HG02884 (cell line): ENCODE measurements at regions not wholly inside any gene's neighbourhood (a gene's known extent, or its start where the extent isn't known, plus 50 kb on each side); places are given as distances from the start of the nearest gene placed in this dataset.
"Not testable (repeated sequence)": the region's sequence is repeated elsewhere in the genome, so short reads cannot be mapped to it uniquely, and the experiment has no call there.

Experiments
- ATAC-seq: cut with Tn5 transposase; IDR thresholded peaks from one replicate; pipeline ENCODE4 v1.9.1; 2021; ENCODE audit warnings: mild to moderate bottlenecking, moderate library complexity; ENCODE audit not compliant: unreplicated experiment

GRCh38 chr5:53265043-53265442 lies 155.5 kb upstream of the MOCS2 start:
- ATAC-seq, result no peak

- not testable (repeated sequence) for ATAC-seq
Observed at GRCh38 chr5:53268241-53268640, 158.7 kb upstream of the MOCS2 start.

- ATAC-seq, result no peak
Observed at GRCh38 chr5:53275666-53276065, 166.1 kb upstream of the MOCS2 start.

- no peak for ATAC-seq
Observed at GRCh38 chr5:53276825-53277224, 167.3 kb upstream of the MOCS2 start.

- no peak for ATAC-seq
Observed at GRCh38 chr5:53277491-53277890, 167.9 kb upstream of the MOCS2 start.

GRCh38 chr5:53287573-53287972 lies 178.0 kb upstream of the MOCS2 start:
- no peak for ATAC-seq

- no peak for ATAC-seq
Observed at GRCh38 chr5:53288511-53288910, 179.0 kb upstream of the MOCS2 start.

- ATAC-seq, result no peak
Observed at GRCh38 chr5:53291047-53291446, 181.5 kb upstream of the MOCS2 start.

- ATAC-seq, result no peak
Observed at GRCh38 chr5:53291528-53291927, 182.0 kb upstream of the MOCS2 start.

- no peak for ATAC-seq
Observed at GRCh38 chr5:53298841-53299240, 181.6 kb upstream of the FST start.

GRCh38 chr5:53302529-53302928 lies 177.9 kb upstream of the FST start:
- ATAC-seq, result no peak

GRCh38 chr5:53303105-53303504 lies 177.3 kb upstream of the FST start:
- ATAC-seq, result no peak

GRCh38 chr5:53305316-53305715 lies 175.1 kb upstream of the FST start:
- not testable (repeated sequence) for ATAC-seq

- ATAC-seq, result no peak
Observed at GRCh38 chr5:53309653-53310052, 170.8 kb upstream of the FST start.

- no peak for ATAC-seq
Observed at GRCh38 chr5:53311681-53312080, 168.7 kb upstream of the FST start.

GRCh38 chr5:53313145-53313544 lies 167.3 kb upstream of the FST start:
- ATAC-seq, result no peak

- ATAC-seq, result no peak
Observed at GRCh38 chr5:53318303-53318702, 162.1 kb upstream of the FST start.

- ATAC-seq, result no peak
Observed at GRCh38 chr5:53319315-53319714, 161.1 kb upstream of the FST start.

- ATAC-seq, result no peak
Observed at GRCh38 chr5:53321073-53321472, 159.4 kb upstream of the FST start.

- no peak for ATAC-seq
Observed at GRCh38 chr5:53321721-53322120, 158.7 kb upstream of the FST start.

- no peak for ATAC-seq
Observed at GRCh38 chr5:53322257-53322656, 158.2 kb upstream of the FST start.

GRCh38 chr5:53323511-53323910 lies 156.9 kb upstream of the FST start:
- no peak for ATAC-seq

- ATAC-seq, result no peak
Observed at GRCh38 chr5:53323943-53324642, 156.3 kb upstream of the FST start.
